ENCODE measurements at regions not wholly inside any gene's neighbourhood (a gene's known extent, or its start where the extent isn't known, plus 50 kb on each side); places are given as distances from the start of the nearest gene placed in this dataset.

- ChIA-PET CTCF (no interaction called here), POLR2A (no interaction called here)
- no peaks in the 10 kb centered on the region for H3K27me3 ChIP-seq (replicated peaks; ENCODE audit: control insufficient read depth, insufficient read depth, low read length)
- no peaks in the 10 kb centered on the region for H3K4me1 Mint-ChIP-seq (ENCODE audit: low read depth, unreplicated experiment)
- TF ChIP-seq CTCF (IDR thresholded peaks at IDR 0.05; ENCODE audit: insufficient read depth in 1 of 2, low read depth in 1 of 2, low read length in 1 of 2, severe bottlenecking in 1 of 2, unreplicated experiment in 1 of 2) = no peak
- peaks cover 10% of the 10 kb centered on the region for H3K9me3 ChIP-seq
- no peaks in the 10 kb centered on the region for H3K36me3 ChIP-seq (ENCODE audit: control insufficient read depth, insufficient read depth, low read length)
- H3K9me3 Mint-ChIP-seq (ENCODE audit: unreplicated experiment) = peaks cover 36% of the 10 kb centered on the region
- BruUV-seq (replicated peaks) = no TSS peak
- H3K4me3 ChIP-seq (ENCODE audit: low read depth, low read length) = no peak overlapping the region
- intact Hi-C loops (cut with micrococcal nuclease; ENCODE audit: unreplicated experiment) = no loop called here
- DNase-seq = no peak
- H3K4me1 ChIP-seq = no peaks in the 10 kb centered on the region
- no peak overlapping the region for H3K27ac Mint-ChIP-seq (ENCODE audit: unreplicated experiment)
- no peaks in the 10 kb centered on the region for H3K27me3 Mint-ChIP-seq (ENCODE audit: insufficient read depth, unreplicated experiment)
- H3K36me3 Mint-ChIP-seq (ENCODE audit: insufficient read depth, unreplicated experiment) = no peaks in the 10 kb centered on the region
- no peak overlapping the region for H3K4me3 Mint-ChIP-seq (ENCODE audit: unreplicated experiment)
Observed at GRCh38 chr10:56934515-56934914, 573.5 kb upstream of the ZWINT start.

GRCh38 chr10:56928714-56929113 lies 567.7 kb upstream of the ZWINT start:
- BruUV-seq (replicated peaks) = no TSS peak
- ChIA-PET CTCF (no interaction called here), POLR2A (no interaction called here)
- Histone ChIP-seq H3K9me3 (peaks cover 7% of the 10 kb centered on the region), H3K4me3 (ENCODE audit: low read depth, low read length) (no peak overlapping the region), H3K36me3 (ENCODE audit: control insufficient read depth, insufficient read depth, low read length) (no peaks in the 10 kb centered on the region), H3K27me3 (replicated peaks; ENCODE audit: control insufficient read depth, insufficient read depth, low read length) (no peaks in the 10 kb centered on the region), H3K4me1 (no peaks in the 10 kb centered on the region)
- Mint-ChIP-seq H3K27me3 (ENCODE audit: insufficient read depth, unreplicated experiment) (no peaks in the 10 kb centered on the region), H3K4me3 (ENCODE audit: unreplicated experiment) (no peak overlapping the region), H3K27ac (ENCODE audit: unreplicated experiment) (no peak overlapping the region), H3K4me1 (ENCODE audit: low read depth, unreplicated experiment) (no peaks in the 10 kb centered on the region), H3K36me3 (ENCODE audit: insufficient read depth, unreplicated experiment) (no peaks in the 10 kb centered on the region), H3K9me3 (ENCODE audit: unreplicated experiment) (peaks cover 33% of the 10 kb centered on the region)
- intact Hi-C loops (cut with micrococcal nuclease; ENCODE audit: unreplicated experiment) = no loop called here
- DNase-seq = no peak
- TF ChIP-seq CTCF (IDR thresholded peaks at IDR 0.05; ENCODE audit: insufficient read depth in 1 of 2, low read depth in 1 of 2, low read length in 1 of 2, severe bottlenecking in 1 of 2, unreplicated experiment in 1 of 2) = no peak

- ChIA-PET POLR2A (no interaction called here), CTCF (no interaction called here)
- H3K36me3 ChIP-seq (ENCODE audit: control insufficient read depth, insufficient read depth, low read length) = no peaks in the 10 kb centered on the region
- H3K9me3 ChIP-seq = peaks cover 7% of the 10 kb centered on the region
- H3K4me1 Mint-ChIP-seq (ENCODE audit: low read depth, unreplicated experiment) = no peaks in the 10 kb centered on the region
- no TSS peak for BruUV-seq (replicated peaks)
- intact Hi-C loops (cut with micrococcal nuclease; ENCODE audit: unreplicated experiment) = no loop called here
- H3K36me3 Mint-ChIP-seq (ENCODE audit: insufficient read depth, unreplicated experiment) = no peaks in the 10 kb centered on the region
- DNase-seq = no peak
- H3K4me3 Mint-ChIP-seq (ENCODE audit: unreplicated experiment) = no peak overlapping the region
- no peak for TF ChIP-seq CTCF (IDR thresholded peaks at IDR 0.05; ENCODE audit: insufficient read depth in 1 of 2, low read depth in 1 of 2, low read length in 1 of 2, severe bottlenecking in 1 of 2, unreplicated experiment in 1 of 2)
- no peaks in the 10 kb centered on the region for H3K4me1 ChIP-seq
- no peak overlapping the region for H3K27ac Mint-ChIP-seq (ENCODE audit: unreplicated experiment)
- no peak overlapping the region for H3K4me3 ChIP-seq (ENCODE audit: low read depth, low read length)
- peaks cover 35% of the 10 kb centered on the region for H3K9me3 Mint-ChIP-seq (ENCODE audit: unreplicated experiment)
- no peaks in the 10 kb centered on the region for H3K27me3 Mint-ChIP-seq (ENCODE audit: insufficient read depth, unreplicated experiment)
- no peaks in the 10 kb centered on the region for H3K27me3 ChIP-seq (replicated peaks; ENCODE audit: control insufficient read depth, insufficient read depth, low read length)
Observed at GRCh38 chr10:56927701-56928100, 566.6 kb upstream of the ZWINT start.

Measured in Caco-2 (cell line).